NCI-H128 (cell line): ENCODE measurements at regions not wholly inside any gene's neighbourhood (a gene's known extent, or its start where the extent isn't known, plus 50 kb on each side); places are given as distances from the start of the nearest gene placed in this dataset.

Experiments used
- DNase-seq: peaks from one replicate; lab custom pipeline; 2025; ENCODE audit not compliant: unreplicated experiment; lab: John Stamatoyannopoulos, UW

DNA sequence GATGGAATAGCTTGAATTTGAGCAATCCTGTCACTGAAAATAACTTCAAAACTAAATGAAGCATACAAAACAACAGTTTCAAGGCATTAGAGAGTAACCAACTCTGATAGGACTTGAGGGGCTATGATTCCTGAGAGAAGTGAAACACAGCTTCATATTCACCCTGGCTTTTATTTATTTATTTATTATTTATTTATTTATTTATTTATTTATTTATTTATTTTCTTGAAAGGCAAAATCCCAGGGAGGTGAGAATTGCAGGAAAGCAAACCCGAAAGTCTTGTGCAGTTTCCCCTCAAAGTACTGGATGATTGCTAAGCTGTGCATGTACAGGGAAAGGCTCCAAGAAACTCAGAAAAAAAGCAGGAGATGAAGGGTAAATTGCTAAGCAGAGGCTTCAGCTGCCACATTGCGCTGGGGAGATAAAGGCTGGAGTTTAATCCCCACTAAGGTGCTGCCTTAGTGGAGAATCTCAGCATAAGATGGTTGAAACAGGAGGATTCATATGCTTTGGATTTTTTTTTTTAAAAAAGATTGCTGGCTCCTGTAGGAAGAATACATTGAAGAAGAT lies 72.9 kb upstream of the COL24A1 start:
- no peak for DNase-seq

DNA sequence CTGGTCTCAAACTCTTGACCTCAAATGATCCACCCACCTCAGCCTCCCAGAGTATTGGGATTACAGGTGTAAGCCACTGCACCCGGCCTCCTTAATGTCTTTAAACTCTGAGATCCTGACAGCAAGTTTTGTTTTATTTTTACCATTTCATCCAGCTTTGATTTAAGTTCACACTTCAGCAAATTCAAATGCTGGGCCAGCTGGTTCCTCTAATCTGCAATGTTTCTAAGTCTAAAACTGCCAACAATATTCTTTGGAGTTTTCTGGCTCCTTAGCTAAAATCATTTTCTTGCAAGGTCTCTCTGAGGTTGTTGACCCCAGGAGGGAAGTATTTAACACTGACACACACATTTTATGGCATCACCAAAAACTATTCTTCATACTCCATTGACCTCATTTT lies 72.0 kb upstream of the COL24A1 start:
- no peak for DNase-seq

DNA sequence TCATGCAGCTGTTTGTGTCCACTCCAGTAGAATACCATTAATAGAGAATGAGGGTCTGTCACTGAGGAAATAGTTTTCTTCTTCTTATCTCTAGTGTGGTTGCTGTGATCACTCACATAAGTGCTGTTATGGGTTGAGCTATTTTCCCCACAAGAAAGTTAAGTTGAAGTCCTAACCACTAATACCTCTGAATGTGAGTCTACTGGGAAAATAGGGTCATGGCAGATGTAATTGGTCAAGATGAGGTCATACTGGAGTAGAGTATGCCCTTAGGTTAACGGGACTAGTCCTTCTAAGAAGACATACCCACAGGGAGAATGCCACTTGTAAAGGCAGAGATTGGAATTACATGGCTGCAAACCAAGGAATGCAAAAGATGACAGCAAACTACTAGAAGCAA lies 70.5 kb upstream of the COL24A1 start:
- DNase-seq = no peak

DNA sequence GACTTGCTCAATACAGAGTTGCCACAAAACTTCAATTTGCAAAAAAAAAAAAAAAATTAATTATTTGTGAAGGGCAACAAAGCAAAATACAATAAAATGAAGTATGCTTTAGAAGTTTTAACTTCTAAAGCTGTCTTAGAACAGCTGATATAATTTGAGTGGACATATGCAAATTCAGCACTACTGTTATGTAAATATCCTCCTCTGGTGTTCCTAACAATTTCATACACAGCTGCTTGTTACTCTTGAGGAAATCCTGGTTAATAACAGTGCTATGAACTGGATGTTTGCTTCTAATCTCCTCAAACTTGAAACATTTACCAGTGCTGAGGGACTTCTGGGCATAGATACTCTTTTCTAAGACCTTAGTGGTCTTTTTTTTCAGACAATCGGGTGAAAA lies 69.6 kb upstream of the COL24A1 start:
- no peak for DNase-seq

DNA sequence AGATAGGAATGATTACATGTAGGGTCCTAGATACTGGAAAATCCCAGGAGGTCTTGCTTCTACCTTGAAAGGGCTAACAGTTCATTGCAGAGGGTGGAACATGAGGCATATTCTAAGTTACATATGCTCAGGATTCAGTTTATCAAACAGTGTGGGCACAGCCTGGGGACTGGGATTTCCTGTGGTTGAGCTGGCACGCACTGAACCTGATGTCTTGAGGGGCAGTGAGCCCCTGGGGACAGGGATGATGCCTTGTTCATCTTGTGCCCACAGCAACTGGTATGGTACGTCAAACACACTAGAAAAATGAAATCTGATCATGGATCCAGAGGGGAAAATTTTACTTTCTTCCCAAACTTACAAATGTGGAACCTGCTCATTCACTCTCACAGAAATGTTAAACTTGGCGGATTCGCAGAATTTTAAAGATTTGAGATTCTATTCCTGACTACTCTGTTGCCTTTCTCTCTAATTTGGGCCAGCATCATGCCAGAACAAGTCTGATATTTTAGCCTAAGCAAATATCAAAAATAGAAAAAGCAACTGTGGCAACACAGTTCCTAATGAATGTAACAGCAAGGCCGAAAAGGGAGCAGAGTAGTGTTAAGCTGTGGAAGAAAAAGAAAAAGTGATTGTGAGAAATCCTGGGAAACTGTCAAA lies 68.2 kb upstream of the COL24A1 start:
- no peak for DNase-seq

DNA sequence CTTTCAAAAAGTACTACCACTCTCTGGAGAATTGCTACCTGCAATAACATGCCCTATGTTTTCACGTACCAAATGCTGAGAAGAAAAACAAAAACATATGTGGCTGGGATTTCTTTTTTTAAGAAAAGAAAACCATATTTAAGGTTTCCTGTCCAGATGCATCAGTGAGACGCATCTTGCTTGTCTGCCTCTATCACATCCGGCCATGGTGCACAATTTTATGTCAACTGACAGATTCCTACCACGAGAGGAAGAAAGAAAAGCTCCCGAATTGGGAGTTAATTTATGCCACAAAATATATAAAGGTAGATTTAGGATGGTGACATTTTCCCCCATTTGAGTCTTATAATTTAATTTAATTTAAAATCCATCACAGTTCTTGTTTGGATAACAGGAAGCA lies 62.3 kb upstream of the COL24A1 start:
- no peak for DNase-seq

DNA sequence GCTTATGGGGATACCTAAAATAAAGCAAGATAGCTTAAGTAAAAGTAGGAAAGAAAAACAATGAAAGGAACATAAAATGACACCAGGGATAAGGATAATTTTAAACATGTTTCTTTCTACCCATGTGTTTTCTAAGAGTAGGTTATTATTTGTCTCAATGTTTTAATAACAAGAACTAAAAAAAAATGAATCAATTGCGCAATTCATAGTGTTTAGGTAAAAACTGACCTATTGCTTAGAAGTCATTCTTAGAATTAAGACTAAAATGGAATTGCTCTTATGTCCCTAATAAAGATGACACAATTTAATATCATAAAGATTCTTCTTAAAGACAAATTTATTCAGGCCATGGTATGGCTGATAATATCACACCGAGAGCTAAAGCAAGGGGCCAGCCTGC lies 58.0 kb upstream of the COL24A1 start:
- DNase-seq = no peak

DNA sequence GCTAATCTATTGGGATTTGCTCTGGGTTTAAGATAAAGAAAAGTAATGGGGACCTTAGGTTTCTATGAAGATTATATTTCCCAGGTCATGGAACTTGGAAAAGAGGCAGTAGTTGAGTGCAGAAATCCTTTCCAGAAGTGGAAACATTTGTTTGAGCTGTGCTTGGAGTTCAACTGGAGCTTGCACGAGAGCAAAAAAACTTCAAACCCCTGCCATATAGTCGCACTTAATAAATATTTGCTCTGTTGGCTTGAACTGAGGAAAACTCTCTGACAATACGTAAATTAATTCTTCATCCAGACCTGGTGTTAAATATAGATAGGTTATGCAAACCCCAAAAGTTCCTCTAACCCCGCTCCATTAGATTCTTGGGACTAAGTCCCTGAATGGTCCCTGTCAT lies 52.8 kb upstream of the COL24A1 start:
- DNase-seq = no peak

DNA sequence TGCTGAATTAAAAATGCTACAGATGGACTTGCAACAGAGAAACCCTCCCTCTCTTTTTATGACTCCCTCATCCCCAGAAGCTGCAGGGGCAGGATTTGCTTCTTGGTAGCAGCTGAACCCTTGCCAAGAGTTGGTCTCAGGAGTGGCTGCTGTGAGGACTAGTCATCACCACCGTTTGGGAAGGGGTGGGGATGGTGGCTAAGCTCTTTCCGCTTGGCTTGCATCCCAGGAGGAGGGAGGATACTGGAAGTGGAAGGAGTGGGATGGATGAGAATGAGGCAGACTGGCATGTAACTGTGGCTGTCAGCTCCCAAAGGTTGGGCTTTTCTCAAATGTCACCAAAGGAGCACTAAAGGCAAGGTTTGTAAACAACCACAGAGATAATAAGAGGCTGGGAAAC lies 50.8 kb upstream of the COL24A1 start:
- DNase-seq = no peak
